ENCODE measurements at regions not wholly inside any gene's neighbourhood (a gene's known extent, or its start where the extent isn't known, plus 50 kb on each side); places are given as distances from the start of the nearest gene placed in this dataset.
A peak's percentile ranks its signal among the peaks of the same experiment; 100 is the strongest.

GRCh38 chr20:55576981-55577380 is 428.3 kb downstream of the CBLN4 start:
- H3K27me3 ChIP-seq (ENCODE audit: control insufficient read depth, insufficient read depth), result no peaks in the 10 kb centered on the region
- no peak for DNase-seq
- H3K4me3 ChIP-seq (ENCODE audit: low read length), result no peak overlapping the region
- H3K4me1 ChIP-seq (ENCODE audit: control insufficient read depth, insufficient read depth, low read length), result no peaks in the 10 kb centered on the region
- ATAC-seq, result no peak
- no peak overlapping the region for H3K27ac ChIP-seq (ENCODE audit: low read length)
- WGBS, result 46% methylated on average over 1 of the region's 1 CpG
- H3K9me3 ChIP-seq (ENCODE audit: control insufficient read depth, low read length), result no peaks in the 10 kb centered on the region
- intact Hi-C loops (cut with DNase I), result no loop called here

GRCh38 chr20:55569084-55569483 is 436.2 kb downstream of the CBLN4 start:
- no peaks in the 10 kb centered on the region for H3K27me3 ChIP-seq (ENCODE audit: control insufficient read depth, insufficient read depth)
- intact Hi-C loops (cut with DNase I), result no loop called here
- no peak overlapping the region for H3K27ac ChIP-seq (ENCODE audit: low read length)
- H3K4me3 ChIP-seq (ENCODE audit: low read length), result no peak overlapping the region
- H3K4me1 ChIP-seq (ENCODE audit: control insufficient read depth, insufficient read depth, low read length), result no peaks in the 10 kb centered on the region
- WGBS, result 55% methylated on average over 3 of the region's 3 CpGs
- DNase-seq (no peak), ATAC-seq (no peak)
- H3K9me3 ChIP-seq (ENCODE audit: control insufficient read depth, low read length), result no peaks in the 10 kb centered on the region

GRCh38 chr20:55567826-55568225 is 437.5 kb downstream of the CBLN4 start:
- DNase-seq, result no peak
- Histone ChIP-seq H3K27ac (ENCODE audit: low read length) (no peak overlapping the region), H3K4me3 (ENCODE audit: low read length) (no peak overlapping the region), H3K27me3 (ENCODE audit: control insufficient read depth, insufficient read depth) (no peaks in the 10 kb centered on the region), H3K9me3 (ENCODE audit: control insufficient read depth, low read length) (no peaks in the 10 kb centered on the region), H3K4me1 (ENCODE audit: control insufficient read depth, insufficient read depth, low read length) (no peaks in the 10 kb centered on the region)
- no peak for ATAC-seq
- intact Hi-C loops (cut with DNase I), result no loop called here
- WGBS, result 83% methylated on average over 6 of the region's 6 CpGs

GRCh38 chr20:55565096-55565773 is 440.1 kb downstream of the CBLN4 start:
- Histone ChIP-seq H3K27ac (ENCODE audit: low read length) (no peak overlapping the region), H3K4me1 (ENCODE audit: control insufficient read depth, insufficient read depth, low read length) (no peaks in the 10 kb centered on the region), H3K9me3 (ENCODE audit: control insufficient read depth, low read length) (no peaks in the 10 kb centered on the region), H3K4me3 (ENCODE audit: low read length) (no peak overlapping the region), H3K27me3 (ENCODE audit: control insufficient read depth, insufficient read depth) (no peaks in the 10 kb centered on the region)
- ATAC-seq (no peak), DNase-seq (no peak)
- WGBS, result 53% methylated on average over 5 of the region's 5 CpGs
- intact Hi-C loops (cut with DNase I), result no loop called here

- H3K4me1 ChIP-seq (ENCODE audit: control insufficient read depth, insufficient read depth, low read length), result no peaks in the 10 kb centered on the region
- no peak for DNase-seq
- ATAC-seq, result no peak
- no peaks in the 10 kb centered on the region for H3K9me3 ChIP-seq (ENCODE audit: control insufficient read depth, low read length)
- H3K4me3 ChIP-seq (ENCODE audit: low read length), result no peak overlapping the region
- 87% methylated on average over 3 of the region's 3 CpGs for WGBS
- intact Hi-C loops (cut with DNase I), result no loop called here
- H3K27me3 ChIP-seq (ENCODE audit: control insufficient read depth, insufficient read depth), result no peaks in the 10 kb centered on the region
- no peak overlapping the region for H3K27ac ChIP-seq (ENCODE audit: low read length)
These were observed 444.1 kb downstream of the CBLN4 start for GRCh38 chr20:55561259-55561658.

GRCh38 chr20:55557191-55557590 is 448.1 kb downstream of the CBLN4 start:
- no peak for DNase-seq
- Histone ChIP-seq H3K27me3 (ENCODE audit: control insufficient read depth, insufficient read depth) (no peaks in the 10 kb centered on the region), H3K9me3 (ENCODE audit: control insufficient read depth, low read length) (no peaks in the 10 kb centered on the region), H3K4me1 (ENCODE audit: control insufficient read depth, insufficient read depth, low read length) (no peaks in the 10 kb centered on the region), H3K4me3 (ENCODE audit: low read length) (no peak overlapping the region), H3K27ac (ENCODE audit: low read length) (no peak overlapping the region)
- WGBS, result 80% methylated on average over 2 of the region's 2 CpGs
- no peak for ATAC-seq
- intact Hi-C loops (cut with DNase I), result no loop called here

GRCh38 chr20:55555075-55555650 is 450.2 kb downstream of the CBLN4 start:
- ATAC-seq, result peak in 1 of 2 donors; percentile 24
- no peak overlapping the region for H3K4me3 ChIP-seq (ENCODE audit: low read length)
- 50% methylated on average over 5 of the region's 5 CpGs for WGBS
- no peak overlapping the region for H3K27ac ChIP-seq (ENCODE audit: low read length)
- no peaks in the 10 kb centered on the region for H3K4me1 ChIP-seq (ENCODE audit: control insufficient read depth, insufficient read depth, low read length)
- intact Hi-C loops (cut with DNase I), result no loop called here
- no peaks in the 10 kb centered on the region for H3K9me3 ChIP-seq (ENCODE audit: control insufficient read depth, low read length)
- no peaks in the 10 kb centered on the region for H3K27me3 ChIP-seq (ENCODE audit: control insufficient read depth, insufficient read depth)
- DNase-seq, result no peak

- 65% methylated on average over 4 of the region's 4 CpGs for WGBS
- H3K4me1 ChIP-seq (ENCODE audit: control insufficient read depth, insufficient read depth, low read length), result no peaks in the 10 kb centered on the region
- no peak overlapping the region for H3K4me3 ChIP-seq (ENCODE audit: low read length)
- H3K27ac ChIP-seq (ENCODE audit: low read length), result no peak overlapping the region
- no peak for ATAC-seq
- intact Hi-C loops (cut with DNase I), result no loop called here
- no peak for DNase-seq
- no peaks in the 10 kb centered on the region for H3K27me3 ChIP-seq (ENCODE audit: control insufficient read depth, insufficient read depth)
- no peaks in the 10 kb centered on the region for H3K9me3 ChIP-seq (ENCODE audit: control insufficient read depth, low read length)
These were observed 460.7 kb downstream of the CBLN4 start for GRCh38 chr20:55544638-55545037.

GRCh38 chr20:55540486-55540885 is 464.8 kb downstream of the CBLN4 start:
- no peak for ATAC-seq
- 58% methylated on average over 3 of the region's 3 CpGs for WGBS
- intact Hi-C loops (cut with DNase I), result no loop called here

GRCh38 chr20:55540013-55540412 is 465.3 kb downstream of the CBLN4 start:
- Histone ChIP-seq H3K9me3 (ENCODE audit: control insufficient read depth, low read length) (no peaks in the 10 kb centered on the region), H3K27ac (ENCODE audit: low read length) (no peak overlapping the region), H3K4me1 (ENCODE audit: control insufficient read depth, insufficient read depth, low read length) (no peaks in the 10 kb centered on the region), H3K4me3 (ENCODE audit: low read length) (no peak overlapping the region), H3K27me3 (ENCODE audit: control insufficient read depth, insufficient read depth) (no peaks in the 10 kb centered on the region)
- DNase-seq (no peak), ATAC-seq (no peak)
- 85% methylated on average over 1 of the region's 1 CpG for WGBS
- intact Hi-C loops (cut with DNase I), result no loop called here

More at GRCh38 chr20:55540486-55540885, 464.8 kb downstream of the CBLN4 start:
- no peak overlapping the region for H3K4me3 ChIP-seq (ENCODE audit: low read length)
- H3K9me3 ChIP-seq (ENCODE audit: control insufficient read depth, low read length), result no peaks in the 10 kb centered on the region
- H3K4me1 ChIP-seq (ENCODE audit: control insufficient read depth, insufficient read depth, low read length), result no peaks in the 10 kb centered on the region
- H3K27me3 ChIP-seq (ENCODE audit: control insufficient read depth, insufficient read depth), result no peaks in the 10 kb centered on the region
- no peak for DNase-seq
- no peak overlapping the region for H3K27ac ChIP-seq (ENCODE audit: low read length)

- DNase-seq (no peak), ATAC-seq (no peak)
- intact Hi-C loops (cut with DNase I), result no loop called here
- Histone ChIP-seq H3K4me3 (ENCODE audit: low read length) (no peak overlapping the region), H3K27me3 (ENCODE audit: control insufficient read depth, insufficient read depth) (no peaks in the 10 kb centered on the region), H3K4me1 (ENCODE audit: control insufficient read depth, insufficient read depth, low read length) (no peaks in the 10 kb centered on the region), H3K9me3 (ENCODE audit: control insufficient read depth, low read length) (no peaks in the 10 kb centered on the region), H3K27ac (ENCODE audit: low read length) (no peak overlapping the region)
- 88% methylated on average over 1 of the region's 1 CpG for WGBS
These were observed 466.9 kb downstream of the CBLN4 start for GRCh38 chr20:55538261-55538908.

Data from right cardiac atrium (tissue), 5 donors.